ENCODE measurements at regions not wholly inside any gene's neighbourhood (a gene's known extent, or its start where the extent isn't known, plus 50 kb on each side); places are given as distances from the start of the nearest gene placed in this dataset.

DNA sequence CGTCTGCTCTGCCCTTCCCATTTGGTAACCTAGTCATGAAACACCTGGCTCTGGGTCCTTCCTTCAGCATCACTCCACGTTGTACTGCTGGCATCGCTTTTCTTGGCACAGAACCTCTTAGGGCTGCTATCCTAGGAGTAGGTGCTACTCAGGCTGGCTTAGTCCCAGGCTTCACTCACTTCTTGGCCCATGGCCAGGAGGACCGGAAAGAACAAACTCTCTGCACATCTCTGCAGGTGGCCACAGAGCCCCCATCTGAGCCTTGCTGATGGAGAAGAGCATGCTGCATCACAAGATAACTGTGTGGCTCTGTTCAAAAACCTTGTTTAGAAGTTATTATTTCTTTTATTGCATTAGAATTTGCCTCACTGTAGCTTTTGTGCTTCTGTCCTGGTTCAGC, 447.2 kb upstream of the TNP1 start:
- 58 to 71% (median 59%) methylated on average over 4 of the region's 4 CpGs for WGBS, 5 donors
- no peak for DNase-seq
- Histone ChIP-seq H3K36me3 (no peaks in the 10 kb centered on the region), H3K4me1 (no peaks in the 10 kb centered on the region), H3K27ac (no peak overlapping the region), H3K9me3 (no peaks in the 10 kb centered on the region), H3K4me3 (no peak overlapping the region), H3K27me3 (no peaks in the 10 kb centered on the region)
- TF ChIP-seq EP300 (IDR thresholded peaks at IDR 0.05) (no peak), POLR2A (IDR thresholded peaks at IDR 0.05) (no peak), CTCF (IDR thresholded peaks at IDR 0.05) (no peak), POLR2AphosphoS5 (IDR thresholded peaks at IDR 0.05) (no peak)
- intact Hi-C loops (cut with DNase I; ENCODE audit: low total_unique reads) = no loop called here

DNA sequence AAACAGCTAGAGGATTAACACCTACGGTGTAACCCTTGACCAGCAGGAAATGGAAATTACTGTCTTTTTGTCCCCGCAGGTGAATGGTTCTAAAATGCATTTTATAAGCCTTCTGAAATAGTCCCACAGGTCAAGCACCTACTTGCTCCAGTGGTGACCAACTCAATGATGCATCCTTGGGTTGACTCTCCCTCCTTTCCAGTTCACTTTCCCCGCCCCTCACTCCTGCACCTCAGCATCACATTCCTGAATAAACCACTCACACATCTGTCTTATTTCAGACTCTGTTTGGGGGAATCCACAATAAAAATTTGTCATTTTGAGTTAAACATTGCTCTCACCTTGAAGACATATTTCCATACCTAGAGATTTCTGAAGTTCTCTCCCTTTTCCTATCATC, 446.0 kb upstream of the TNP1 start:
- no peak overlapping the region for H3K4me3 ChIP-seq
- DNase-seq = no peak
- intact Hi-C loops (cut with DNase I; ENCODE audit: low total_unique reads) = no loop called here
- no peaks in the 10 kb centered on the region for H3K36me3 ChIP-seq
- H3K4me1 ChIP-seq = peaks cover 0 to 4% (median 0%) of the 10 kb centered on the region in 4 donors
- TF ChIP-seq POLR2AphosphoS5 (IDR thresholded peaks at IDR 0.05) (no peak), CTCF (IDR thresholded peaks at IDR 0.05) (no peak)
- WGBS, 5 donors = 89 to 95% (median 90%) methylated on average over 3 of the region's 3 CpGs
- no peaks in the 10 kb centered on the region for H3K27me3 ChIP-seq
- H3K9me3 ChIP-seq = no peaks in the 10 kb centered on the region
- H3K27ac ChIP-seq = no peak overlapping the region

- no peak for DNase-seq
- Histone ChIP-seq H3K36me3 (no peaks in the 10 kb centered on the region), H3K27ac (no peak overlapping the region), H3K27me3 (no peaks in the 10 kb centered on the region), H3K4me3 (no peak overlapping the region), H3K4me1 (peaks cover 0 to 5% (median 0%) of the 10 kb centered on the region in 4 donors), H3K9me3 (no peaks in the 10 kb centered on the region)
- intact Hi-C loops (cut with DNase I; ENCODE audit: low total_unique reads) = no loop called here
- TF ChIP-seq POLR2AphosphoS5 (IDR thresholded peaks at IDR 0.05) = no peak
- no peak for TF ChIP-seq EP300 (IDR thresholded peaks at IDR 0.05)
- no peak for TF ChIP-seq POLR2A (IDR thresholded peaks at IDR 0.05)
- no peak for TF ChIP-seq CTCF (IDR thresholded peaks at IDR 0.05)
Measured at GRCh38 chr2:217304582-217304981, 444.7 kb upstream of the TNP1 start.

- TF ChIP-seq POLR2A (IDR thresholded peaks at IDR 0.05) (no peak), CTCF (IDR thresholded peaks at IDR 0.05) (no peak), EP300 (IDR thresholded peaks at IDR 0.05) (no peak), POLR2AphosphoS5 (IDR thresholded peaks at IDR 0.05) (no peak)
- Histone ChIP-seq H3K9me3 (no peaks in the 10 kb centered on the region), H3K4me3 (no peak overlapping the region), H3K4me1 (peaks cover 0 to 5% (median 0%) of the 10 kb centered on the region in 4 donors), H3K27ac (no peak overlapping the region), H3K36me3 (no peaks in the 10 kb centered on the region), H3K27me3 (no peaks in the 10 kb centered on the region)
- intact Hi-C loops (cut with DNase I; ENCODE audit: low total_unique reads) = no loop called here
- 78 to 89% (median 86%) methylated on average over 3 of the region's 3 CpGs for WGBS, 5 donors
- DNase-seq = no peak
Measured at GRCh38 chr2:217302856-217303255, 443.0 kb upstream of the TNP1 start.
